T-cell (primary cell): ENCODE measurements at regions not wholly inside any gene's neighbourhood (a gene's known extent, or its start where the extent isn't known, plus 50 kb on each side); places are given as distances from the start of the nearest gene placed in this dataset.

Source experiments
- ATAC-seq, 4 experiments: fragments of 200-7000 bp in 3 of 4; fragments of 150-1000 bp in 1 of 4; cut with Tn5 transposase; replicated peaks in 1 of 4; 1 replicate in 3 of 4; 2 replicates in 1 of 4; pipeline ENCODE4 v1.10.0; 2021; ENCODE audit warnings: moderate library complexity in 3 of 4, mild to moderate bottlenecking in 2 of 4, moderate number of reproducible peaks in 1 of 4
- CTCF ChIA-PET, 2 donors: fragments of 300-600 bp; sonication (Branson Sonifier 250); formaldehyde crosslinking; loops; one replicate each; lab custom pipeline; 2022; ENCODE audit warnings: antibody characterized with exemption in 2 of 2; lab: Charles Lee
- POLR2A ChIA-PET, 2 donors: fragments of 300-600 bp; sonication (Branson Sonifier 250); formaldehyde crosslinking; loops; one replicate each; lab custom pipeline; 2022; ENCODE audit warnings: antibody characterized with exemption in 2 of 2; lab: Charles Lee
- DNase-seq, 35 experiments: peaks; one replicate each; pipeline versions ENCODE4 v3.0.0 to v3.0.0-alpha.2; 2013 to 2023
- H3K27ac ChIP-seq: one replicate; pipeline ENCODE4 v1.5.1; 2013; ENCODE audit warnings: low read length
- H3K27me3 ChIP-seq, 2 experiments: replicated peaks in 1 of 2; 1 replicate in 1 of 2; 2 replicates in 1 of 2; pipeline versions ENCODE4 v1.6.1 to v1.7.0; 2013; ENCODE audit warnings: low read length in 1 of 2, mixed read lengths in 1 of 2; ENCODE audit not compliant: control insufficient read depth in 2 of 2, insufficient read depth in 2 of 2; ENCODE audit errors: extremely low read depth in 1 of 2
- H3K36me3 ChIP-seq, 2 donors: 1 replicate in 1 of 2; 2 replicates in 1 of 2; pipeline versions ENCODE4 v1.6.1 to v1.7.0; 2013; ENCODE audit warnings: low read length in 1 of 2; ENCODE audit not compliant: control insufficient read depth in 2 of 2, insufficient read depth in 1 of 2; ENCODE audit errors: extremely low read depth in 1 of 2
- H3K4me1 ChIP-seq, 2 experiments: 1 replicate in 1 of 2; 2 replicates in 1 of 2; pipeline versions ENCODE4 v1.6.1 to v1.7.0; 2013; ENCODE audit warnings: low read length in 2 of 2, mixed read lengths in 1 of 2; ENCODE audit not compliant: insufficient read depth in 2 of 2, control insufficient read depth in 1 of 2; ENCODE audit errors: extremely low read depth in 1 of 2
- H3K4me3 ChIP-seq, 2 donors: 1 replicate in 1 of 2; 2 replicates in 1 of 2; pipeline versions ENCODE4 v1.5.1 to v1.7.0; 2013; ENCODE audit warnings: mild to moderate bottlenecking in 2 of 2, low read length in 1 of 2, moderate library complexity in 1 of 2; ENCODE audit not compliant: control insufficient read depth in 1 of 2; ENCODE audit errors: extremely low read depth in 1 of 2
- H3K9me3 ChIP-seq: 2 replicates; pipeline ENCODE4 v1.7.0; 2013
- H3K27ac Mint-ChIP-seq, 2 donors: one replicate each; pipeline ENCODE4 v1.8.0; 2020 to 2021; ENCODE audit warnings: mild to moderate bottlenecking in 2 of 2, mixed read lengths in 2 of 2
- H3K27me3 Mint-ChIP-seq, 2 donors: one replicate each; pipeline ENCODE4 v1.8.0; 2021 to 2022; ENCODE audit warnings: mixed read lengths in 2 of 2
- H3K36me3 Mint-ChIP-seq: one replicate; pipeline ENCODE4 v1.8.0; 2021; ENCODE audit warnings: mixed read lengths
- H3K4me1 Mint-ChIP-seq, 3 donors: one replicate each; pipeline ENCODE4 v1.8.0; 2020 to 2022; ENCODE audit warnings: mixed read lengths in 3 of 3, mild to moderate bottlenecking in 1 of 3
- H3K4me3 Mint-ChIP-seq, 3 donors: one replicate each; pipeline ENCODE4 v1.8.0; 2020 to 2022; ENCODE audit warnings: mild to moderate bottlenecking in 3 of 3, mixed read lengths in 3 of 3, moderate library complexity in 3 of 3
- H3K9me3 Mint-ChIP-seq, 3 donors: one replicate each; pipeline ENCODE4 v1.8.0; 2020 to 2022; ENCODE audit warnings: mixed read lengths in 3 of 3
- WGBS: methylation state at CpG from one replicate; pipeline ENCODE4 v1.1.5; 2013; ENCODE audit warnings: missing lambda C conversion rate; ENCODE audit not compliant: insufficient coverage; 5-methylcytosine and 5-hydroxymethylcytosine counted together

GRCh38 chr6:134495203-134495889 lies 177.4 kb upstream of the SGK1 start:
- no peaks in the 10 kb centered on the region for H3K4me1 ChIP-seq
- POLR2A ChIA-PET: interaction anchor here in 1 of 2 donors (0.6 kb wide), 1 partner anchor 382 kb away, joined by 5 read pairs; no protein-coding TSS in a partner anchor
- Mint-ChIP-seq H3K4me3 (no peak overlapping the region), H3K27ac (no peak overlapping the region), H3K9me3 (no peaks in the 10 kb centered on the region), H3K36me3 (no peaks in the 10 kb centered on the region), H3K27me3 (no peaks in the 10 kb centered on the region), H3K4me1 (no peaks in the 10 kb centered on the region)
- no peaks in the 10 kb centered on the region for H3K36me3 ChIP-seq
- H3K4me3 ChIP-seq: no peak overlapping the region
- DNase-seq (no peak), ATAC-seq (no peak)
- WGBS: no CpG with 5 or more reads among the region's 1 CpG
- CTCF ChIA-PET: interaction anchor here in 1 of 2 donors (0.7 kb wide), 1 partner anchor 322 kb away, joined by 5 read pairs; no protein-coding TSS in a partner anchor
- H3K9me3 ChIP-seq: no peaks in the 10 kb centered on the region
- peaks cover 0 to 2% of the 10 kb centered on the region in 2 experiments for H3K27me3 ChIP-seq
- no peak overlapping the region for H3K27ac ChIP-seq

GRCh38 chr6:134493789-134494188 lies 175.9 kb upstream of the SGK1 start:
- Histone ChIP-seq H3K9me3 (no peaks in the 10 kb centered on the region), H3K4me3 (no peak overlapping the region), H3K36me3 (no peaks in the 10 kb centered on the region), H3K4me1 (no peaks in the 10 kb centered on the region), H3K27me3 (peaks cover 0 to 2% of the 10 kb centered on the region in 2 experiments), H3K27ac (no peak overlapping the region)
- Mint-ChIP-seq H3K4me1 (no peaks in the 10 kb centered on the region), H3K4me3 (no peak overlapping the region), H3K27ac (no peak overlapping the region), H3K9me3 (no peaks in the 10 kb centered on the region), H3K36me3 (no peaks in the 10 kb centered on the region), H3K27me3 (no peaks in the 10 kb centered on the region)
- POLR2A ChIA-PET: no interaction called here
- DNase-seq: no peak
- WGBS: 80% methylated on average over 2 of the region's 3 CpGs
- ATAC-seq: no peak
- CTCF ChIA-PET: interaction anchor here in 1 of 2 donors (1.0 kb wide), 1 partner anchor 30 kb away, joined by 6 read pairs; no protein-coding TSS in a partner anchor

GRCh38 chr6:134491477-134491876 lies 173.6 kb upstream of the SGK1 start:
- Histone ChIP-seq H3K4me1 (no peaks in the 10 kb centered on the region), H3K9me3 (no peaks in the 10 kb centered on the region), H3K27me3 (no peaks in the 10 kb centered on the region), H3K36me3 (no peaks in the 10 kb centered on the region), H3K27ac (no peak overlapping the region), H3K4me3 (no peak overlapping the region)
- no peak for DNase-seq
- H3K9me3 Mint-ChIP-seq: no peaks in the 10 kb centered on the region
- no peaks in the 10 kb centered on the region for H3K4me1 Mint-ChIP-seq
- no peak overlapping the region for H3K27ac Mint-ChIP-seq
- H3K27me3 Mint-ChIP-seq: no peaks in the 10 kb centered on the region
- H3K36me3 Mint-ChIP-seq: no peaks in the 10 kb centered on the region
- H3K4me3 Mint-ChIP-seq: no peak overlapping the region
- ChIA-PET CTCF (no interaction called here), POLR2A (no interaction called here)
- ATAC-seq: no peak
- WGBS: no CpG with 5 or more reads among the region's 2 CpGs

- ChIA-PET CTCF (interaction anchor here in 1 of 2 donors (0.6 kb wide), 1 partner anchor 174 kb away, joined by 3 read pairs; no protein-coding TSS in a partner anchor), POLR2A (no interaction called here)
- H3K27ac Mint-ChIP-seq: no peak overlapping the region
- no peaks in the 10 kb centered on the region for H3K4me1 Mint-ChIP-seq
- Histone ChIP-seq H3K27ac (no peak overlapping the region), H3K27me3 (no peaks in the 10 kb centered on the region), H3K36me3 (no peaks in the 10 kb centered on the region), H3K9me3 (no peaks in the 10 kb centered on the region), H3K4me3 (no peak overlapping the region), H3K4me1 (no peaks in the 10 kb centered on the region)
- DNase-seq: no peak
- no peak for ATAC-seq
- no peaks in the 10 kb centered on the region for H3K9me3 Mint-ChIP-seq
- no peaks in the 10 kb centered on the region for H3K27me3 Mint-ChIP-seq
- no peak overlapping the region for H3K4me3 Mint-ChIP-seq
- WGBS: 96% methylated on average over 8 of the region's 12 CpGs
- H3K36me3 Mint-ChIP-seq: no peaks in the 10 kb centered on the region
Observed at GRCh38 chr6:134482593-134483270, 164.8 kb upstream of the SGK1 start.

DNA sequence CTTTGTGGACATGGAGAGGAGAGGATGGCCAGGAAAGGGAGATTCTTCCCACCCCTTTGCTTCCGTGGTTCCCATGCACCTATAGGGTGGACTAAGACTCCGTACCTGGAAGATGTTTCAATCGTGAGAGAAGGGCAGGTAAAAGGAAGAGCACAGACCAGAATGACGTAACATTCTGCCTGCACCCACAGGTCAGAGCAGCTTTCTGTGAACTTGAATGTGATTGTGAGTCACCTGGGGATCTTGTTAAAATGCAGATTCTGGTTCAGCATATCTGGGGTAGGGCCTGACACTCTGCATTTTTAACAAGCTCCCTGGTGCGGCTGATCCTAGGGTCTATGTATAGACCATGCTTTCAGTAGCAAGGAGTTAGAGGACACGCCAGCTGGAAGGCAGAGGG lies 164.1 kb upstream of the SGK1 start:
- H3K4me1 ChIP-seq: no peaks in the 10 kb centered on the region
- H3K27me3 ChIP-seq: no peaks in the 10 kb centered on the region
- Mint-ChIP-seq H3K9me3 (no peaks in the 10 kb centered on the region), H3K4me1 (no peaks in the 10 kb centered on the region), H3K36me3 (no peaks in the 10 kb centered on the region), H3K4me3 (no peak overlapping the region), H3K27me3 (no peaks in the 10 kb centered on the region), H3K27ac (no peak overlapping the region)
- DNase-seq (no peak), ATAC-seq (no peak)
- no peak overlapping the region for H3K4me3 ChIP-seq
- ChIA-PET CTCF (interaction anchor here in 1 of 2 donors (0.5 kb wide), 1 partner anchor 544 kb away, joined by 3 read pairs; no protein-coding TSS in a partner anchor), POLR2A (no interaction called here)
- 92% methylated on average over 4 of the region's 6 CpGs for WGBS
- no peaks in the 10 kb centered on the region for H3K36me3 ChIP-seq
- no peak overlapping the region for H3K27ac ChIP-seq
- no peaks in the 10 kb centered on the region for H3K9me3 ChIP-seq

DNA sequence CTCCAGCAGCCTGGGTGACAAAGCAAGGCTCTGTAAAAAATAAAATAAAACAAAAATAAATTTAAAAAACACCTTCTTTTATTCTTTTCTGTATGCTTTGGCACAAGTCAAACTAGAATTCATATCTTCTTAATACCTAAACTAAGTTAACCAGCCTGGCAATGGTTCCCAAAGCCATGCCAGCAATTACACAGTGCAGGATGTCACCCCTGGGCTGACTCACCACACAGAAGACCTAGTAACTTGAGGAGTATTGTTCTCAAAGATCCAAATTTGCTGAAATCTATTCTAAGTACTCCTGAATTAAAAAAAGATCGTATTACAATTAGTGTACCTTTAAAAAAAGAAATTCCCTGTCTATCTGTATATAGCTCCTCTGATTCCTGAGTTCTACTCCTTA lies 162.7 kb upstream of the SGK1 start:
- no peak overlapping the region for H3K4me3 Mint-ChIP-seq
- H3K36me3 Mint-ChIP-seq: no peaks in the 10 kb centered on the region
- Histone ChIP-seq H3K4me3 (no peak overlapping the region), H3K27ac (no peak overlapping the region), H3K4me1 (no peaks in the 10 kb centered on the region), H3K27me3 (no peaks in the 10 kb centered on the region), H3K36me3 (no peaks in the 10 kb centered on the region), H3K9me3 (no peaks in the 10 kb centered on the region)
- WGBS: no CpG with 5 or more reads among the region's 1 CpG
- DNase-seq: no peak
- no peak overlapping the region for H3K27ac Mint-ChIP-seq
- no peak for ATAC-seq
- no peaks in the 10 kb centered on the region for H3K9me3 Mint-ChIP-seq
- POLR2A ChIA-PET: no interaction called here
- CTCF ChIA-PET: no interaction called here
- no peaks in the 10 kb centered on the region for H3K4me1 Mint-ChIP-seq
- no peaks in the 10 kb centered on the region for H3K27me3 Mint-ChIP-seq
